Forelimb muscle (tissue), 1 donor: ENCODE measurements at regions not wholly inside any gene's neighbourhood (a gene's known extent, or its start where the extent isn't known, plus 50 kb on each side); places are given as distances from the start of the nearest gene placed in this dataset.

Experiments
- DNase-seq: peaks from one replicate; pipeline ENCODE4 v3.0.0-alpha.2; 2013; ENCODE audit warnings: low read depth

DNA sequence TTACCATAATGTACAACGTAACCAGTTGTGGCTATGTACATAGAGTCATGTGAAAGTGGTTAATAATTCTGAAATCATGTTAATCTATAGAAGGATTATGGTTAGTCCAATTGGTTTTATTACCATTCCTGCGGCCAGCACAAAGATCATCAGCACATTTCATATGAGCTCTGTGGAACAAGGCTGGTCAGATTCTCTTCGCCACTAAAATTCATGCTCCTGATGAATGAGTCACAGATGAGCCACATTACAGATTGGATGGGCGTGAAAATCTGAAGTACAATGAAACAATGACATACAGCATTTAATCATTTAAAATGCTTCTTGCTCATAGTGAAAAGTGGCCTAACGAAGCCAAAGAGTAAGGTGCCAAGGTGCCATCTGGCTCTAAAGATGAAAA is 716.2 kb upstream of the PHF14 start:
- no peak for DNase-seq

- DNase-seq = no peak
These were observed 706.7 kb upstream of the PHF14 start for GRCh38 chr7:10266976-10267375.

DNA sequence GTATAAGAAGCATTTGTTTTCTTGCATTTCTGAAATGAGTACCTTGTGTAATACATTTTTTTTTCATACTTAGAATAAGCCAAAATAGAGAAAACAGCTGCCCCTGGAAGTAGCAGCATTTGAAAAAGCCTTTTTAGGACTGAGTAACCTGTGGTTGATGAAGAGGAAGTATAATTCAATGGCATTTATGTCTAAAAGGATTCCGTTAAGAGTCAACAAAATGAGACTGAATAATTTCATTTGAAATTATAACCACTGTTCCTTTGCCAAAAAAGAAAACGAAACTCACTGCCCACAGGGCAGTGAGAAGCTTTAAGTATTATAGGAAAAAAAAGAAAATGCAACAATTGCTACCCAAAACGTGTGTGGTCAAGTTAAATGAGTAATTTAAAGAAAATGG is 705.6 kb upstream of the PHF14 start:
- DNase-seq = no peak

DNA sequence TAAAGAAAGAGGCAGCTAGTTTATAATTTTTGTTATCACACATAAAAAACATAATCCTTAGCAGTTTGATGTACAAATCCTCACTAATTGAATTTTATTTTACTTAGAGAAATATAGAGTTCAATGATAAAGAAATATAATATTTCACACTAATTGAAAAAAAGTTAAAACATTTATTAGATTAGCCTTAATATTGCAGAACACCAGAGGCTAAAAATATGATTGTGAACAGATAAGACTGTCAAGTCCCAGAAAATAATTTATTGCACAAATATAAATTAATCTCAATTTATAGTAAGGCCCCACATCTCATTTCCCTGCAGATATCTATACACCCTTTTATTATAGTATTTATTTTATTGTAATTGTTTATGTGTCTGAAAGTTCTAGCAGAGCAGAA is 690.8 kb upstream of the PHF14 start:
- no peak for DNase-seq

GRCh38 chr7:10284001-10284400 is 689.7 kb upstream of the PHF14 start:
- no peak for DNase-seq

DNA sequence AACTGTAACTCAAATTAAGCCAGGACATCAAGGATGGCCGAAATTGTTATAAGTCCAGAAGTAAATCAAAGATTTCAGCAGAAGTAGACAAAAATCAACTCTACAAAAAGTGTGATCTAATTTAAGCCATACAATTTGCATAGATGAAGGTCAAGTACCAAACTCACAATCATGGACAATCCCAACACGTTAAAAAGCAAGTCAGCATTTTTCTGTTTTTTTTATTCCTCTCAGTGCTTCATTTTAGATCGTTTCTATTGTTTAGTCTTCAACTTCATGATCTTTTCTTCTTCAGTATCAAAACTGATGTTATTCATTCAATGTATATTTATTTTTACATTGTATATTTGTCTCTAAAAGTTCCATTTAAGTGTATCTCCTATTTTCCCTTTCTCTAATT is 674.3 kb upstream of the PHF14 start:
- DNase-seq = no peak

- no peak for DNase-seq
These were observed 673.1 kb upstream of the PHF14 start for GRCh38 chr7:10300577-10300976.

DNA sequence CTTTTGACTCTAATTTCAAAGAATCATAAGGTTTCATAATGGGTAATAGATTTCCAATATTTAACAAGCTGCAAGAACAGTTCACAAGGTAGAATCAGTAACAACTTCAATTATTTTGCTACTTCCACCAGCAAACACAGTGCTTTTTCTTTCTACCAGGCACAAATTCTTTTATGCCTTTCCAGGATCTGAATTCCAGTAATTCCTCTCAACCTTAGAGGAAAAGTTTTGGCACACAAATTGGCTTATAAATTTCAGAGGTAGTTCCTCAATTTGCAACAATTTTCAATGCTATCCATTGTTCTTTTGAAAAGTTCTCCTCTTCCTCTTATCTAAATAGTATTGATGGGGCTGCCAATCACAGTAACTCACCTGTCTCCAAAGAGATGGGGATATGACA is 665.4 kb upstream of the PHF14 start:
- DNase-seq = no peak

DNA sequence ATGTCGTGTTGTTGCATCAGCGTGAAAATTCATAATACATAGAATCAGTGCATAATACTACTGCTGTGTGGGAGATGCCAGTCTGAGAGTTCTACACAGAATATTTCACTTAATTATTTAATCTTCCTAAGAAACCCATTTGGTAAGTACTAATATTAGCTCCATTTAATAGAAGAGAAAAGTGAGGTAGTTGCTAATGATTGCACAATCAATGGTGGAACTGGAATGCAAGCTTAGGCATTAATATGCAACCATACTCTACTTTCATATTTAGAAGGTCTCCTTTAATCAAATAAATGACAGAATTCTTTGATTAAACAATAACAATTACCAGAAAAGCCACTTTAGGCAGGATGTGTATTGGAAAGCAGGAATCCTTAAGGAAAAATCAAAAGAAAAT is 660.7 kb upstream of the PHF14 start:
- DNase-seq = no peak

- no peak for DNase-seq
These were observed 657.8 kb upstream of the PHF14 start for GRCh38 chr7:10315881-10316280.

- no peak for DNase-seq
These were observed 657.2 kb upstream of the PHF14 start for GRCh38 chr7:10316488-10316887.

DNA sequence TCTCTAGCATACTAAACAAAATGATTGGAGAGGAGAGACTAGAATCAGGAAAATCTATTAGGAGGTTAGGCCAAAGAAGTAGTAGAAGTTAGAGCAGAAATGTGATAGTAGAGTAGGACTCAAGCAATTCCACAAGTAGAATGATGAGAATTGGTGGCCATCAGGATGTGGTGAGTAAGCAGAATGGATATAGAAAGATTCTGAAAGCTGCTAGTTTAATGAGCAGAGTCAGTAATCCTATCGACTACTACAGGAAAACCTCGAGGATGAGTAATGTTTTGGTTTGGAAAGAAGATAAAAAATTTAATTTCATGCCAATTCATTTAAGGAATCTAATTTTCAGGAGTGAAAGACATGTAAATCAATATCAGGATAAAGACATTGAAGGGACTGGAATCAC is 648.3 kb upstream of the PHF14 start:
- DNase-seq = no peak

DNA sequence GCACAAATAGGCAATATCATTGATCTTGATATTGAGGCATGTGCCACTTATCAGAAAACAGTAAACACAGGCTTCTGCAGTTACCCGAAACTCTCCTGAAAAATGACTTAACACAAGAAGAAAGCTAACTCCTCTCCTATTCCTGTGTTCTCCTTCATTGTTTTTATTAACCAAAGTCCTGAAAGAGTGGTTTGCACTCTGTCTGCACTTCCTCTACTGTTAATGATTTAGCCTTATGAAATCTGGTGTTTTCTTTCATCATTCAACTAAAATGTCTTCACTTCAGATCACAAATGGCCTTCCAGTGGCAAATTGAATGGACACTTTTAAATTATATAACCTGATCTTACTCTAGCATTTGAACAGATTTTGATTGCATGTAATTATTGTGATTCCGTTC is 630.6 kb upstream of the PHF14 start:
- DNase-seq = no peak

- DNase-seq = no peak
These were observed 627.6 kb upstream of the PHF14 start for GRCh38 chr7:10346032-10346431.

DNA sequence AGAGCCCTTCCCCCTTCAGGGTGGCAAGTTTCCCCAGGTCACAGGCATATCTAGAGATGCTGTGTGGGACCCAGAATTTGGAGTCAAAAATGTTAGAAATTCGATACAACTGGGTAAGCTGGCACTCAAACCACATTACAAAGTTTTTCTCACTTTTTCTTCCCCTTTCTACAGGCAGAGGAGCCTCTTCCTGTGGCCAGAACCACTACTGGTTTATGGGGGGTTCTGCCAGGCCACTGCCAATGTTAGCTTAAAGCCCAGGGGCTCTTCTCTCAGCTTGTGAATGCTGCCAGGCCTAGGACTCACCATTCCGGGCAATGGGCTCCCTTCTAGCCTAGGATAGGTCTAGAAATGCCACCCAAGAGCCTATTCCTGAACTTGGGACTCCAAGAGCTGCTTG is 617.9 kb upstream of the PHF14 start:
- no peak for DNase-seq

- no peak for DNase-seq
These were observed 613.6 kb upstream of the PHF14 start for GRCh38 chr7:10360050-10360449.

DNA sequence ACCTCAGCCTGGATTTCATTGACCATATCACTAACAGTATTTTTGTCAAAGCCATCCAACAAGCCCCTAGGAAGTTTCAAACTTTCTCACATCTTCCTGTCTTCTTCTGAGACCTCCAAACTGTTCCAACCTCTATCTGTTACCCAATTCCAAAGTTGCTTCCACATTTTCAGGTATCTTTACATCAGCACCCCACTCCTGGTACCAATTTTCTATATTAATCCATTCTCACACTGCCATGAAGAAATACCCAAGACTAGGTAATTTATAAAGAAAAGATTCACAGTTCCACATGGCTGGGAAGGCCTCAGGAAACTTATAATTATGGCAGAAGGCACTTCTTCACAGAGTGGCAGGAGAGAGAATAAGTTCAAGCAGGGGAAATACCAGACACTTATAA is 571.9 kb upstream of the PHF14 start:
- DNase-seq = no peak

DNA sequence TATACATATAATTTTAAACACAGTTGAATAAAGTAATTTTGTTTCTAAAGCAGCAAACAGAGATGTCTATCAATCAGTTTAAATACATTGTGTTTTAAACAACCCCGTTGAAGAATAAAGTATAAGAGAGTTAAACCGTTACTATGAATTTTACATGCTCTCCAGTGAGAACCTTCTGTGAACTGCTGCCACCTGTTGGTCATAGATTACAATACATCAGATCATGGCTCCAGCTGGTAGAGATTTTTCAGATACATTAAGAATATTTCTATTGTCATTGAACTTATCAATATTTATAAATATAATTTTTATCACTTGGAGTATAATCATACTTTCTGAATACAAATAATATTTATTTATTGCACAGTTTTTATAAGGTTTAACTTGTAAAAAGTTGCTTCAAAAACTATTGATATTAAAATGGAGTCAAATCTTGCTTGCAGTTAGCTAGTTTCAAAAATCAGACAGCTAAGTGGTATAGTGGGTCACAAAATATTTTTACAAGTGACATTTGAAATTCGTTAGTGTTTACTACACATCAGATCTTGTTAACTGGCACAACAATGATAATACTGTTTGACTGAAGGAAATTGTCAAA is 561.2 kb upstream of the PHF14 start:
- peak; percentile 31 for DNase-seq

DNA sequence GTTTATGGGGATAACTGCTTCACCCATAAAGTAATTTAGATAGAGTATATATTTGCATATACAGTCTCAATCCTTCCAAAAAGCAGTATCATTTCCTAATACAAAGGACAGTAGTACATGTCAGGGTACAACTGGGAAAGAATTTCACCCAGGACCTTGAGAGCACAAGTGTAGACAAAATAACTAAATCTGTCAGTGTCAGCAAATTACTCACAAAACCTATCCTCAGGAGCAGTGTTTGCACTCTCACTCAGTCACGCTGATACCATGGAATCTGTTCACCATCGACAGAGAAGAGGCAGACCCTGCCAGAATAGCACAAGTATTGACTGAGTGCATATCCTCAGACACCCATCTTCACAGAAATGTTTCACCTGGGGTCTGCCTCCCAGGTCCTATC is 554.7 kb upstream of the PHF14 start:
- DNase-seq = no peak

GRCh38 chr7:10429031-10429430 is 544.6 kb upstream of the PHF14 start:
- DNase-seq = no peak

GRCh38 chr7:10429511-10429910 is 544.2 kb upstream of the PHF14 start:
- no peak for DNase-seq

- no peak for DNase-seq
These were observed 537.4 kb upstream of the PHF14 start for GRCh38 chr7:10436302-10436701.

- DNase-seq = no peak
These were observed 534.6 kb upstream of the PHF14 start for GRCh38 chr7:10439027-10439426.

DNA sequence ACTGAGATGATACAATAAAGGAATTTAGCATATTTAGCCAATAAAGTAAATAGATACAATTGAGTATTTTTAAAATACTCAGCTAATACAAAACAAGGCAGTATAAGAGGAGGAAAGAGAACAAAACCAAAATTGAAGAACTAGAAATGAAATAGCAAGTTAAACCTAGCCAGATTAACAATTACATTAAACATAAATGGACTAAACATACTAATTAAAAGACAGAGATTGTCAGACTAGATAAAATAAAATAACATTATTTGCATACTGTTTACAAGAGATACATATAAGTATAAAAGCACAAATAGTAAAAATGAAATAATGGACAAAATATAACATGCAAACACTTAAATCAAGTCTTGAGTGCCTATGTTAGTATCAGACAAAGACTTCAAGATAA is 517.7 kb upstream of the PHF14 start:
- DNase-seq = no peak

DNA sequence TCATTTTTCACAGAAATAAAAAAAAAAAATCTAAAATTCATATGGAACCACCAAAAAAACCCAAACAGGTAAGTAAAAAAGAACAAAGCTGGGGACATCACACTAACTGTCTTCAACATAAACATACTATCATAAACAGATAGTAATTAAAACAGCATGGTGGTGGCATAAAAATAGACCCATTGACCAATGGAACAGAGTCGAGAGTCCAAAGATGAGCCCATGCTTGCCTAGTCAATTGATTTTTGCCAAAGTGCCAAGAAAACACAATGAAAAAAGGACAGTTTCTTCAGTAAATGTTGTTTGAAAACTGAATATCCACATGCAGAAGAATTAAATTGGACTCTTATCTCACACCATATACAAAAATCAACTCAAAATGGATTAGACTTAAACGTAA is 513.2 kb upstream of the PHF14 start:
- DNase-seq = no peak
